Left hindlimb (tissue), 1 donor: ENCODE measurements at regions not wholly inside any gene's neighbourhood (a gene's known extent, or its start where the extent isn't known, plus 50 kb on each side); places are given as distances from the start of the nearest gene placed in this dataset.
"Not testable (repeated sequence)": the region's sequence is repeated elsewhere in the genome, so short reads cannot be mapped to it uniquely, and the experiment has no call there.

Experiments used
- DNase-seq: peaks from one replicate; pipeline ENCODE4 v3.0.0-alpha.2; 2018

DNA sequence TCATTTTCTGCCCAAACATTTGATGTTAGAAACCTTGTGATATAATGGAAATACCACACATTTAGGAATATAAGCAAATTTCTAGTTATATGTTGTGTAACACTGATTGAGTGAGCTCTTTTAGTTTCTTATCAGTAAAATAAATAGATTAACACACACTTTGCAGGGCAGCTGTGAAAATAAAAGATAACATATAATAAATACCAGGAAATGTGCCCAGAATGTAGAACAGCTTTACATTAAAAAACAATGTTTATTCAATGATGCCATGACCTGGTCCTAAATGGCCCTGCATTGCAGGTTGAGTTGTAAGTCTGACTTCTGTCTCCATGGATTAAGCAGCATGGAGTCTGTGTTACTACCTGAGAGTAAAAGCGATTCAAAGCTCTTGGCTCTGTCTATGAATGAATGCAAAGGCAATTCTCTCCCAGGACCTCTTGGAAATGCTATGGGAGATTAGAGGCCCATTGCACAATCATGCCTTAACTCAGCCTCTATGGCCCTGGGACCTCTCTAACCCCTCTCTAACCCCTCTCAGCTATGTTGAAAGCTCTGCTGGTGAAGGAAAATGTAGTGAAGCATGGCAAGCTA lies 296.0 kb upstream of the ACTBL2 start:
- no peak for DNase-seq

DNA sequence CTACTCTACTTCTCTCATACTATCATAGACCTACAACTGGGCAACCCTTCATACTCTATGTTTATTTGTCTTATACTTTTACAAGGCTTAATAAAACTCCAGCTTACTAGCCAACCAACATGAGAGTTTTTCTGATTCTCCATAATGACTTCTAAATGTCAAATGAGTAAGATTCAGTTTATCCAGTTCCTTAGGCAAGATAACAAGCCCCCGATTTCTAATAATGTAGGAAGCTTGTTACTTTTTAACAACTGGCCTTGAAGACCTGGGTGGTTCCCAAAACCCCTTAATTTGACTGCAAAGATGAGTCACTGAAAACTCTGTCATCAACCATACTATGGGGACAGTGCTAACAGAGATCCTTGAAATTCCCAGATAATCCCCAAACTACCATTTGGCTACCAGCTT lies 294.6 kb upstream of the ACTBL2 start:
- no peak for DNase-seq

DNA sequence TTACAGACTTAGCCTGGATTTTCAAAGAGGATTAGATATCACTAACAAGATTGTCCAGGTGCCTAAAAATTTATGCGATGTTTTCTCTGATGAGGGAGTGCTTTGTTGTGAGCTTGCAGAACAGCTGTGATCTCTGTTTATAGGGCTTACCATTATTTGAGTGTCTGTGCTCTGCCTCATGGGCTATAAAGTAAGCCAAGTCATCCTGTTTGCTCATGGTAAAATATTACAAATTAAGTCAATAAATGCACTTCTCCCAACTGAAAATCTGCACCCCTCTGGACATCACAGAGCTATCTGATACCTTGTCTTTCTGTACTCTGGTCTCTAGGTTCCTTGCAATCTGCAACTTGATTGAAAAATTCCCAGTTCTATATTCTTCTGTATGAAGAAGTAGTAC lies 293.4 kb upstream of the ACTBL2 start:
- DNase-seq: no peak

DNA sequence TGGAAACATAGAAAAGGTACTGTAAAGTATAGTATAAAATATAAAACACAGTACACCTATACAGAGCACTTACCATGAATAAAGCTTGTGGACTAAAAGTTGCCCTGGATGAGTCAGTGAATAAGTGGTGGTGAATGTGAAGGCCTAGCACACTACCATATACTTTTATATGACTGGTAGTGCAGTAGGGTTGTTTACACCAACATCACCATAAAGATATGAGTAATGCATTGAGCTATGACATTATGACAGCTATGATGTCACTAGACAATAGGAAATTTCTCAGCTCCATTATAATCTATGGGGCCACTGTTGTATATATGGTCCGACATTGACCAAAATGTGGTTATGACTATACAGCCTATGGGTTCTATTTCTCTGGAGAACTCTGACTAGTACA lies 291.8 kb upstream of the ACTBL2 start:
- no peak for DNase-seq

DNA sequence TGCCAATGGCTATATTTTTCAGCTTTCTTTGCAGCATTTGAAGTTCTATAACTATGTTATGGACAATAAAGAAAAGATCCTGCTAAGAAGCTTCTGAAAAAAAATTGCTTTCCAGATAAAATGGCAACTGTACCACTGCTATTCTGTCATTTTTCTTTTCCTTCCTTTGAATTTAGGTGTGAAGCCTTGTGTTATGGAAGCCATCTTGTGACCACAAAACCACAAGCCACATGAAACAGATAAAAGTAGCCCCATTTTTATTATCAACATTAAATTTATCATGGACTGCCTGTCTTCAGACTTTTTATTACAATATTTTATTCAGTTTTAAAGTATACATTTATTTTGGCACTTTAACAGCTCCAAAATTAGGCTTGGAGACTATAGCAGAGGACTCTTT lies 289.9 kb upstream of the ACTBL2 start:
- no peak for DNase-seq

DNA sequence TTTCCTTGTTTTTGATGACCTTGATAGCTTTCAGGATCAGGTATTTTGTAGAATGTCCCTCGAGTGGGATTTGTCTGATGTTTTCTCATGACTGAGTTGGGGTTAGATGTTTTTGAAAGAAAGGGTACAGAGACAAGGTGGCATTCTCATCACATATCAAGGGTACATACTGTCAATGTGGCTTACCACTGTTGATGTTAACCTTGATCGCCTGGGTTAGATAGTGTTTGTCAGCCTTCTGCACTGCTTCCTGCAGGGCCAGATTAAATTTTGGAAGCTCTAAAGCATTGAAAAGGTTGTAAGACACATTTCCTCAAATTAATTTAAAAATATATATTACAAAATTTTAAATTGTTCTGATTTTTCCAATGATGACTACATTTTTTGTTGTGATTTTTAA lies 287.4 kb upstream of the ACTBL2 start:
- DNase-seq: no peak

DNA sequence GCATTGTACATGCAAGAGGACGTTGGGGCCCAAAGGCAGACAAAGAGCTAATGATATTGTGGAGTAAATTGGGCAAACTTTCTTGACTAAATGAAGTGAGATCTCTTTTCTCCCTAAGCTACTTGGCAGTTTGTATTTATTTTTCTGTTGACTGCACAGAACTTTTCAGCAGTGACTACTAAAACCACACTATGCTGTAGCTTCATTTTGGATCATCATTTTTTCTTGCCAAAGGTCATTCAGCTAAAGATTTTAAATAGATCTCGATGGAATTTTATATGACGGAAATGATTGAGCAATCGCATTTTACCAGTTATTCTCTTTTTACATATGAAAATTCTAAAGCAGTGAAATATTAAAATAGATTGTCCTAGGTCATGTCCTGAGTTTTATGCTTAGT lies 286.1 kb upstream of the ACTBL2 start:
- no peak for DNase-seq

DNA sequence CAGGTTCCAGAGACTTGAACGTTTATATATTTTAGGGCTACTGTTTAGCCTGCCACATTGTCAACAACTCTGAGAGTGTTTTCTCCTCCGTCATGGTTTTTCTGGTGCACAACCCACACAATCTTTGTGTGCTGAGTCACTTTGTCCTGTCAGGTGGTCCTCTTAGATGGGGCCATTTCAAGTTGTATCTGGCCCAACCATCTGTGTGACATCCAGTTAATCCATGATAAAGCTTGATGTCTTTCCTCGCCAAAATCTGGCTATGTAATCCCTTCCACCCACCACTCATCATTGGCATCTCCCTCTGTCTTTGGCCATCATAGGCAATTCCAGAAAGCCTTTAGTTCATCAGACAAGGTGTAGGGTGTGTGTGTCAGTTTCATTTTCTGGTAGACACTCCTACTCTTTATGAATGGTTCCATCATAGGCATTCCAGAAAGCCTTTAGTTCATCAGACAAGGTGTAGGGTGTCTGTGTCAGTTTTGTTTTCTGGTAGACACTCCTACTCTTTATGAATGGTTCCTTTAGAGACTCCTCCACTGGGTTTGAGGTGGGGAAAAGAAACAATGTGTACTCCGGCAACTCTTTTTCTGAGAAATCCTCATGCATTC lies 282.0 kb upstream of the ACTBL2 start:
- DNase-seq: no peak

DNA sequence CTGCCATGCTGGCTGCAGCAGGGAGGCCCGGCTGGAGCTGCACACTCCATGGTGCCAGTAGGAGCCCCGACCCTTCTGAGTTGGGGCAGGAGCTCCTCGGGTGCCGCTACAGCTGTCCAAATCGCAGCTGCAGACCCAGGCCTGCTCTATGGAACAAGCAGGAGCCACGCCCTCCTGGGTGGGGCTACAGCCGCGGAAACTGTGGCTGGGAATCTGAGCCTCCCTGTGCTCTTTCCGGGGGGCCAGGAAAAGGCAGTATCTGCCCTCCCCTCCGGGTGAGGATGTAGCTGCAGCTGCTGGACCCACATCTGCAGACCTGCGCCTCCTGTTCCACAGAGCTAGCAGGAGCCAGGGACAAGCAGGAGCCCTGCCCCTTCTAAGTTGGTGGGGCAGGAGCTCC lies 278.9 kb upstream of the ACTBL2 start:
- no peak for DNase-seq

DNA sequence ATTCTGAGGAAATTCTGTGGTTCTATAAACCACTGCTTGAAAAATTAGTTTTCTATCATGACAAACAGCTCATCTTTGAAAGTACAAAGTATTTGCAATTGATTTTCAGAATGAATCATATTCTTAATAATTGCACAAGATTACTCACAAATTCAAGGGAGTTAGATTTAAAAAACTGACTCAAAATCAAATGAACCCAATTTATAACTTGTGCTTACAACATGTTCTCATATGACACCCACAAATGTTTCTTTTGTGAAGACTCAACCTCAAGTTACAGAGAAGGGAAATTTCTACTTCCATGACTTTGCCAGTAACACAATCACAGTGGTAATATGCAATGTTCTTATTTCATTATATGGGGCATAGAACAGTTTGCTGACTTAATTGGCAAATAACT lies 272.0 kb upstream of the ACTBL2 start:
- DNase-seq: no peak

DNA sequence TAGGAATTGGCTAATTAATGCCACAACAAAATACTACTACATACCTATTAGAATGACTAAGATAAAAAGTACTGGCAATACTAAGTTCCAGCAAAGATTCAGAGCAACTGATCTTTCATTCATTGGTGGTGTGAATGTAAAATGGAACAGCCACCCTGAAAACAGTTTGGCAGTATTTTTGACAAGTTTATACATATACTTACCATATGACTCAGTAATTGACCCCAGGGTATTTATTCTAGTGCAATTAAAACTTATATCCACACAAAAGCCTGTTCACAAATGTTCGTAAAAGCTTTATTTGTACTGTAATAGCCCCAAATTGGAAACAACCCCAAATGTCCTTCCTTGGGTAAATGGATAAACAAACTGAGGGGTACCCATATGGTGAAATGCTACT lies 270.8 kb upstream of the ACTBL2 start:
- DNase-seq: no peak

DNA sequence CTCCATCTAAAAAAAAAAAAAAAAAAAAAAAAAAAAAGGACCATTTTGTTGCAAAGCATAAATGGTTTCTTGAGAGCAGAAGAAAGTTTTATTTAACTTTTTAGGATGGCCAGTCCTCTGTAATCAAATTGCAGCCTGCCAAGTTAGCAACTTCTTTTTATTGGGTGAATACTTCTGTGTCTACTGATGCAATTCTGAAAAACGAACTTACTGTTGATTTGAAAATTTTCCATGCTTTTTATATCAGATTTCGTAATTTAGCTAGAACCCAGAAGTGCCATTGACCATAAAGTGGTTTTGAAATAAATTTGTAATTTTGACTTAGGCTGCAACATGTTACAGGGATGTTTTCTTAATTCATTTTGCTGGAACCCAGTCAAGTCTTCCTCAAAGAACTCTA lies 269.1 kb upstream of the ACTBL2 start:
- DNase-seq: no peak

DNA sequence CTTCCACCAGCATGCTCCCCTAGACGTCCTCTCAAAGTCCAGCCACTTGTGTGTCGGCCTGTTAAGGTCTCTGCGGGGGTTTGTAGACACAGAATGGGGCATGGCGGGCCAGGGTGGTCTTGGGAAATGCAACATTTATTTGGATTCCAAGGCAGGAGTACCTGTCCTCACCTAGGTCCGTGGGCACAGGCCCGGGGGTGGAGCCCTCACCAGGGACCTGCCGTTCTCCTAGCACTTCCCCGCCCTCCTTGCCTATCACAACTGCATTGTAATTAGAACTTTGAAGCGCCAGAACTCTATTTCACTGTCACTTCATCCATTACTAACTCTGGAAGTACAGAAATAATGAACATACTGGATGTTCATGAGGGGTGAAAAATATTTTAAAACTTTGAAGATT lies 268.3 kb upstream of the ACTBL2 start:
- DNase-seq: no peak

DNA sequence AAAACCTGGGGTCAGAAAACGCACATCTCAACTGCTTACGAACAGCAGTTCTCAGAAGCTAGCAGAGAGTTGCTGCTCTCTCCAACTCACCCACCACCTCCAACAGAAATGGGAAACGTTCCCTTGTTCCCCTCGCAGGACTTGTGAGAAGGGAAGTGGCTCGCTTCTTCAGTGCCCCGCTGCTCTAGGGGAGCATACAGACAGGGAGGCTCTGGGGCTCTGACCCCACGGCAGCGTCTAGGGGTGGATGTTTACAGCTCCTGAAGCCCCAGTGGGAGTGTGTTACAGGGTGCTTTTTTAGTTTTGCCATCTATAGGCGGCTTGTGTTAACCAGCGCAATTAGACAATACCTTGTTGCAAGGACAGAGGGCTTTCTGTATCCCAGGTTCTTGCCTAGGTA lies 267.7 kb upstream of the ACTBL2 start:
- no peak for DNase-seq

DNA sequence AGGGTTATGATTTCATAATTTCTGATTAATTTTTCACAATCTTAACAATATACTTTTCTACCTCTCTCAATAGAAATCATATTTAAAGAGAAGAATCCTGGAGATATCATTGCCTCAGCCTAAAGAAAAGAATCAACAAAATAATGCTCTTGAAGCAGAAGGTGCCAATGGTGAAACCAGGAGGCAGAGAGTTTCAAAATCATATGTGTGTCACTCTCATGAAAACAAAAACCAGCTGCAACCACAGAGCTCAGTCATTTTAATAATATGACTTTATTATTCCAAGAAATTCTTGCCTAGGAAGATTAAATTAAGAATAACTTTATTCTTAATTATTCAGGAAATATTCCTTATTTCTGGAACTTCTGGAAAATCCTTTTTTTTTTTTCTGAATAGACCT lies 266.8 kb upstream of the ACTBL2 start:
- no peak for DNase-seq

DNA sequence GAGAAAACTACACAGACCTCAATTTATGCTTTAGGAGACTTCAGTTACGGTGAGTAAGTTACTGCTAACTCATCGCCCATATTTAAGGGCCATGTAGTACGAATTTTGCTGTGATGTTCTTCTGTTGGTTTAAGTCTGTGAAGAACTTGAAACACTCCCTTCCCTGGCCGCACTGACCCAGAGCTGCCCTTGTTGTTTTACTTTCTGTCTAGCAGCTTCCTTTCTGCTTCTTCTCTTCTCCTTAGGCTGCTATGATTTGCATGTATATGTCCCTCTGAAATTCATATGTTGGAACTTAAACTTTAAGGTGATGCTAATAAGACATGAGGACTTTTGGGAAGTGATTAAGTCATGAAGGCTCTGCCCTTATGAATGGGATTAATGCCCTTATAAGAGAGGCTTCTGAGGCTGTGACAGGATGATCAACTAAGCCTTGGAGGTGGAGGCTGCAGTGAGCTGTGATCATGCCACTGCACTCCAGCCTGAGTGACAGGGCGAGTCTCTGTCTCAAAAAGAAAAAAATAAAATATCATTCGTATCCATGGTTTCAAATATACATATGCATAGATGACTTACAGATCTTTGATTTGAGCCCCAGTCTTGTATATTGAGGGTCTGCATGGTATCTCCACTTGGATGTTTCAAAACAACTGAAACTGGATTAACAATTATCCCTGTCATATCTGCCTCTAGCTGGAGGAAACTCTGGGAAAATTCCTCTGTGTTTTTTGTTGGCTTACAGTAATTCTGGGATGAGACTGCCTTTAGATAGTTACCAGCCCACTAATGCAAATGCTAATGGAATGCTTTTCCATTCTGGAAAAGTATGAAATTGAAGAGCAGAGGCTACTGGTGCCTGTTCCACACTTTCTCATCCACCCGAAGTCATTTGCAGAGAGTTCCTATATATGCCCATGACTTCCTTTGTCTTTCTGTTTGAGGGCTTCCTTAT lies 263.4 kb upstream of the ACTBL2 start:
- no peak for DNase-seq

DNA sequence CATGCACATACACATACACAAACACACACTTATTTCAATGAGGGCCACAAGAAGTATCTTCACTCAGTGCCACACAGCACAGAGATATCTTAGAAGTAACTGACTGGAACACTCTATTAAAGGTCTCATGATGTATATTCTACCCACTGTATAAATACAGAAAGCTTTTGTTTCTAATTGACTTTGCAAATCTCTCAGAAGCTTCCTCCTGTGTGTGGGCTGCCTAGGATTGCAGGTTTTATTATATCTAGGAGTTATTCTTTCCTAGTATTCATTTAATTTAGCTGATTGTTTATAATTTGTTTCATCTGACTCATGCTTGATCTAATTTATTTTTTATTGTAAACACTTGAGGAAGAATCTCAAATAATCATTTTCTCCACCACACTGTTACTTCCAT lies 262.4 kb upstream of the ACTBL2 start:
- DNase-seq: no peak

DNA sequence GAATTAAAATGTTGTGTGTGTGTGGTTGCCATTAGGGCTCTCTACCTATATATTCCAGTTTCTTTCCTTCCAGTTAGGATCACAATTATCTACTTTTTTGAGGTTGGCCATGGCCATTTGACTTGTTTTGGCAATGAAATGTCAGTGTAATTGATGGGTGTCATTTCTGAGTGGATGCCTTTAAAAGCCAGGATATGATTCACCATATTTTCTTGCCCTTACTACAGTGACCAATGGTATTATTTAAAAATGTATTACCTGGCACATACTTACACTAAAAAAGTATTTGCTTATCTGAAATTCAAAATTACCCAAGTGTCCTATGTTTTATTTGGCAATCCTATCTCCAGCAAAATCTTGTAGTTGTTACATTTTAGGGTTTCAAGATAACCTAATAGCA lies 258.7 kb upstream of the ACTBL2 start:
- no peak for DNase-seq

DNA sequence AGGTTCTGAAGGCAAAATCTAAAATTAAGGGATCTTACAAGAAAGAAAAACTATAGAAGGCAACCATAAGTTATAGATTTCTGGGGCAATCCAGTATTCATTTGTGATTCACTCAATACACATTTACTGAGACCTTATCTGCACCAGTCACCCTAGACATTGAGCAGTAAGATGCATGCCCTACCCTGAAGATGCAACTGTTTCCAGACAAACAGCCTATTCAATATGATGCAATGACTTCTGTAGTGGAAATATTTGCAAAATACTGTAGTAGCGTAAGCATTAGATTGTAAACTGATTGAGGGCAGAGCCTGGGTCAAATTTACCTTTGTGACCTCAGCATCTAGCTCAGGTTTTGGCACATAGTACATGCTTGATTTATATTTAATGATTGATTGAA lies 256.2 kb upstream of the ACTBL2 start:
- DNase-seq: no peak

DNA sequence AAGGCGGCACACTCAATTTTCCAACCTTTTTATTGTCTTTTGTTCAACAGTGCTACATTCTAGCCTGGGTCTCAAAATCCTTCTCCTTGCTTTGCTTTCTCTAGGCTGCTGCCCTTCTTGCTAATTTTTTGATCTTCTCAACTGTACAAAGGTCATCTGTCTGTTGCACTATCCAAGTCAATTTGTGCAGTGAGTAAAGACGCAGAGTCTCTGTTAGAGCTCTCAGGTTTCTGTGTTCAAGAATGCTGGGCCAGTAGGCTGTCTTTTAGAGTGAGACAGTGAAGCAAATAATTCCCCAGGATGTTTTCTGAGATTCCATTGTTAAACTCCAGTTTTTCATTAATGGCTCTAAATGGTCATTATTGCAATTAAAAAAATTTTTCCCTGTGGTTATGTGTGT lies 255.7 kb upstream of the ACTBL2 start:
- no peak for DNase-seq

DNA sequence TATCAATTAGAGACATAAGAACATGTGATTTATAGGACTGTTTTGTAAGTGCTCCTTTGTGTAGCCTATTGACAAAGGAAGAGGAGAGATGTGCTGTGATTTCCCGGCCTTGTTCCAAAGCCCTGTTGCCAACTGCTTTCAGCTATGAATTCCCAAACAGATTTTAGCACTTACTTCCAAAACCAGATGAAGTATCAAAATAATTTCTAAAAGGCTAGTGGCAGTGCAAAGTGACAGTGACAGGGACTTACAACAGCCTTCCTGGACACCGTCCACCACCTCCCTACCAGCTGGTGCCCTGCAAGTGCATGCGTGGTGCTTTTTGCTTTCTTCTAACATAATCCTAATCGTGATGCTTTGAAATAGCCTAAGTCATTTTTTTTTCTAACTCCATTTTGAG lies 254.1 kb upstream of the ACTBL2 start:
- no peak for DNase-seq

DNA sequence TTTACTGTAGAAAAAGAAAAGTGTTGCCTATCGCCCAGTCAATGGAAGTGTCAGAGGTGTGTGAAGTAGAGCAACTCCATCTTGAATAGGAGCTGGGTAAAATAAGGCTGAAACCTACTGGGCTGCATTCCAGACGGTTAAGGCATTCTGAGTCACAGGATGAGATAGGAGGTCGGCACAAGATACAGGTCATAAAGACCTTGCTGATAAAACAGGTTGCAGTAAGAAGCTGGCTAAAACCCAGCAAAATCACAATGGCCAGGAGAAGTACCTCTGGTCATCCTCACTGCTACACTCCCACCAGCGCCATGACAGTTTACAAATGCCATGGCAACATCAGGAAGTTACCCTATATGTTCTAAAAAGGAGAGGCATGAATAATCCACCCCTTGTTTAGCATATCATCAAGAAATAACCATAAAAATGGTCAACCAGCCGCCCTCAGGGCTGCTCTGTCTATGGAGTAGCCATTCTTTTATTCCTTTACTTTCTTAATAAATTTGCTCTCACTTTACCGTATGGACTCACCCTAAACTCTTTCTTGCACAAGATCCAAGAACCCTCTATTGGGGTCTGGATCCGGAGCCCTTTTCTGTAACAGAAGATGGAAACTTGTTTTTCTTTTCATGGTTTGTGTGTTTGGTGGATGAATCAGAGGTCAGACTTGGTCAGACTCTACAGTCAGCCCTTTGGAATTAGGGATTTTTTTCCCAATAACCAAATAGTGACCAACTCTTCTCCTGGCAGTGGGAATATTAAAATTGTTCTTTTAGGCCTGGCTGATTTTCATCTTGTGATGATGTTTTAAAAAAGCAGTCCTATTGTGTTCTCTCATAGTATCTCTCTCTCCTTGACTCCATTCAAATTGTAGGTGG lies 252.9 kb upstream of the ACTBL2 start:
- not testable (repeated sequence) for DNase-seq

DNA sequence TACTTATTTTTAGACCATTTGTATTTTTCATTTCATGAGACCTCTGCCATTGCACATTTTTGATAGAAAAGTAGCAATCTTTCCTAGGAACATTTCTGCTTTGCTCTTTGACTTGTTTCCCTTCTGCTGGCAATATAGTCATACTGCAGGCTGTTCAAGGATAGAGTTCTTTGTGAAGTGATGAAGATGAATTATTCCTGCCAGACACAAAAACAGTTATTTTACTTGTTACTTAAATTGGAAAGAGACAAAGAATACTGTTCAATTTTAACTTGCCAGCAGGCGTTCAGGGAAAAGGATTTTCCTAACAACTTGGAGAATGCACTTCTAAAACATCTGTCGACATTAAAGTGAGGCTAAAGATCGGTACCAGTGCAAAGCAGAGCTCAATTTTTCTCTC lies 251.7 kb upstream of the ACTBL2 start:
- DNase-seq: no peak
